H9 (cell line): ENCODE measurements at regions not wholly inside any gene's neighbourhood (a gene's known extent, or its start where the extent isn't known, plus 50 kb on each side); places are given as distances from the start of the nearest gene placed in this dataset.

Source experiments
- DNase-seq: peaks from one replicate; pipeline ENCODE4 v3.0.0-alpha.2; 2017
- H2AFZ ChIP-seq: one replicate; pipeline ENCODE4 v1.6.1; 2013; ENCODE audit warnings: mild to moderate bottlenecking, low read length, control low read depth, moderate library complexity
- H2AK5ac ChIP-seq: 2 replicates; pipeline ENCODE4 v1.6.1; 2013; ENCODE audit warnings: low read length, control low read depth, mixed read lengths; ENCODE audit not compliant: insufficient read length
- H2BK120ac ChIP-seq: one replicate; pipeline ENCODE4 v1.6.1; 2013; ENCODE audit warnings: low read depth, mild to moderate bottlenecking, low read length, control low read depth, inconsistent platforms; ENCODE audit not compliant: poor library complexity, severe bottlenecking
- H2BK12ac ChIP-seq: 2 replicates; pipeline ENCODE4 v1.6.1; 2013; ENCODE audit warnings: low read length, control low read depth, mixed read lengths, low read depth; ENCODE audit not compliant: insufficient read length
- H2BK15ac ChIP-seq: 2 replicates; pipeline ENCODE4 v1.6.1; 2013; ENCODE audit warnings: low read depth, low read length, control low read depth
- H2BK20ac ChIP-seq: one replicate; pipeline ENCODE4 v1.6.1; 2013; ENCODE audit warnings: low read depth, mild to moderate bottlenecking, low read length, control low read depth, inconsistent platforms; ENCODE audit not compliant: poor library complexity, severe bottlenecking
- H2BK5ac ChIP-seq: 2 replicates; pipeline ENCODE4 v1.6.1; 2013; ENCODE audit warnings: low read length, control low read depth, mixed read lengths; ENCODE audit not compliant: insufficient read length
- H3K14ac ChIP-seq: 2 replicates; pipeline ENCODE4 v1.6.1; 2013; ENCODE audit warnings: low read length, control low read depth; ENCODE audit not compliant: insufficient read depth
- H3K18ac ChIP-seq: 2 replicates; pipeline ENCODE4 v1.6.1; 2013; ENCODE audit warnings: low read depth, mild to moderate bottlenecking, mixed read lengths, low read length, control low read depth; ENCODE audit not compliant: insufficient read length
- H3K23ac ChIP-seq: 2 replicates; pipeline ENCODE4 v1.6.1; 2013; ENCODE audit warnings: low read length, control low read depth, mixed read lengths, low read depth; ENCODE audit not compliant: insufficient read length
- H3K23me2 ChIP-seq: 2 replicates; pipeline ENCODE4 v1.6.1; 2013; ENCODE audit warnings: low read depth, mild to moderate bottlenecking, mixed read lengths, low read length, control low read depth; ENCODE audit not compliant: insufficient read length, poor library complexity, severe bottlenecking
- H3K27ac ChIP-seq: 2 replicates; pipeline ENCODE4 v1.5.1; 2013; ENCODE audit warnings: low read length, control low read depth, mixed read lengths, low read depth; ENCODE audit not compliant: insufficient read length
- H3K27me3 ChIP-seq: 2 replicates; pipeline ENCODE4 v1.6.1; 2013; ENCODE audit warnings: low read length, control low read depth, inconsistent platforms; ENCODE audit not compliant: insufficient read depth
- H3K4ac ChIP-seq: 2 replicates; pipeline ENCODE4 v1.6.1; 2013; ENCODE audit warnings: low read depth, mild to moderate bottlenecking, control low read depth, inconsistent platforms, low read length, moderate library complexity
- H3K4me1 ChIP-seq: 2 replicates; pipeline ENCODE4 v1.6.1; 2013; ENCODE audit warnings: low read length, control low read depth, inconsistent platforms; ENCODE audit not compliant: insufficient read depth
- H3K4me2 ChIP-seq: 2 replicates; pipeline ENCODE4 v1.6.1; 2013; ENCODE audit warnings: low read length, control low read depth, mixed read lengths; ENCODE audit not compliant: insufficient read length, insufficient read depth
- H3K56ac ChIP-seq: 2 replicates; pipeline ENCODE4 v1.6.1; 2013; ENCODE audit warnings: low read depth, mild to moderate bottlenecking, mixed read lengths, low read length, control low read depth; ENCODE audit not compliant: insufficient read length
- H3K79me1 ChIP-seq: 2 replicates; pipeline ENCODE4 v1.6.1; 2013; ENCODE audit warnings: low read depth, mild to moderate bottlenecking, moderate library complexity, low read length, control low read depth, inconsistent platforms; ENCODE audit not compliant: insufficient read depth, poor library complexity, severe bottlenecking
- H3K79me2 ChIP-seq: 2 replicates; pipeline ENCODE4 v1.6.1; 2013; ENCODE audit warnings: low read length, control low read depth, inconsistent platforms; ENCODE audit not compliant: insufficient read depth
- H3K9ac ChIP-seq: 2 replicates; pipeline ENCODE4 v1.6.1; 2013; ENCODE audit warnings: low read length, control low read depth, mixed read lengths; ENCODE audit not compliant: insufficient read length; ENCODE audit errors: extremely low read depth
- H3K9me3 ChIP-seq: one replicate; pipeline ENCODE4 v1.6.1; 2013; ENCODE audit warnings: low read depth, low read length, inconsistent platforms; ENCODE audit not compliant: control insufficient read depth
- H3T11ph ChIP-seq: one replicate; pipeline ENCODE4 v1.6.1; 2013; ENCODE audit warnings: mild to moderate bottlenecking, low read length, control low read depth, inconsistent platforms
- H4K20me1 ChIP-seq: one replicate; pipeline ENCODE4 v1.6.1; 2013; ENCODE audit not compliant: control insufficient read depth, insufficient read length, insufficient read depth
- H4K5ac ChIP-seq: 2 replicates; pipeline ENCODE4 v1.6.1; 2013; ENCODE audit warnings: low read depth, mild to moderate bottlenecking, mixed read lengths, low read length, control low read depth; ENCODE audit not compliant: insufficient read length
- H4K8ac ChIP-seq: replicated peaks from 2 replicates; pipeline ENCODE4 v1.6.1; 2013; ENCODE audit warnings: low read length, control low read depth, mixed read lengths, low read depth; ENCODE audit not compliant: insufficient read length
- H4K91ac ChIP-seq: 2 replicates; pipeline ENCODE4 v1.6.1; 2013; ENCODE audit warnings: low read depth, mild to moderate bottlenecking, moderate library complexity, mixed read lengths, low read length, control low read depth; ENCODE audit not compliant: insufficient read length
- H3K27ac Mint-ChIP-seq, 3 experiments: 2 replicates in 2 of 3; 3 replicates in 1 of 3; pipeline ENCODE4 v1.8.0; 2020 to 2021; ENCODE audit warnings: mixed read lengths in 3 of 3, mild to moderate bottlenecking in 1 of 3, moderate library complexity in 1 of 3
- H3K27me3 Mint-ChIP-seq: 2 replicates; pipeline ENCODE4 v1.8.0; 2021; ENCODE audit warnings: low read depth, mild to moderate bottlenecking, moderate library complexity, mixed read lengths
- H3K36me3 Mint-ChIP-seq, 3 experiments: 2 replicates in 2 of 3; 3 replicates in 1 of 3; pipeline ENCODE4 v1.8.0; 2020 to 2021; ENCODE audit warnings: low read depth in 3 of 3, mixed read lengths in 3 of 3; ENCODE audit not compliant: insufficient read depth in 1 of 3
- H3K4me1 Mint-ChIP-seq, 2 experiments: 2 replicates each; pipeline ENCODE4 v1.8.0; 2020; ENCODE audit warnings: mixed read lengths in 2 of 2
- H3K4me3 Mint-ChIP-seq, 2 experiments: 2 replicates in 1 of 2; 3 replicates in 1 of 2; pipeline ENCODE4 v1.8.0; 2020 to 2021; ENCODE audit warnings: mild to moderate bottlenecking in 2 of 2, mixed read lengths in 2 of 2, moderate library complexity in 1 of 2
- H3K9me3 Mint-ChIP-seq, 2 experiments: 2 replicates in 1 of 2; 3 replicates in 1 of 2; pipeline ENCODE4 v1.8.0; 2020; ENCODE audit warnings: mild to moderate bottlenecking in 2 of 2, mixed read lengths in 2 of 2, moderate library complexity in 1 of 2
- CTCF ChIP-seq: fragments of 200-600 bp; sonication (generic); conservative IDR thresholded peaks from 3 replicates; pipeline ENCODE4 v1.8.0; 2021; ENCODE audit warnings: antibody characterized with exemption, mild to moderate bottlenecking
- WGBS: extraction: QIAGEN DNeasy Blood & Tissue Kit; methylation state at CpG from one replicate; pipeline ENCODE4 v1.1.7; 2013; ENCODE audit warnings: missing lambda C conversion rate, low lambda C conversion rate, mixed read lengths; ENCODE audit not compliant: insufficient read length; ENCODE audit errors: extremely low coverage; 5-methylcytosine and 5-hydroxymethylcytosine counted together

- H3K18ac ChIP-seq: no peak overlapping the region
- no peak overlapping the region for H4K5ac ChIP-seq
- H2AFZ ChIP-seq: no peak overlapping the region
- no peaks in the 10 kb centered on the region; the same call in 1 of the 2 replicates for H3K4me1 ChIP-seq
- H3K23me2 ChIP-seq: no peaks in the 10 kb centered on the region
- Mint-ChIP-seq H3K36me3 (peaks cover 13 to 29% (median 21%) of the 10 kb centered on the region in 3 experiments), H3K4me3 (no peak overlapping the region), H3K27ac (no peak overlapping the region), H3K27me3 (peaks cover 5% of the 10 kb centered on the region), H3K9me3 (peaks cover 21 to 22% of the 10 kb centered on the region in 2 experiments), H3K4me1 (peaks cover 8 to 21% of the 10 kb centered on the region in 2 experiments)
- H3K27me3 ChIP-seq: no peaks in the 10 kb centered on the region
- H4K91ac ChIP-seq: no peak overlapping the region
- no peak for TF ChIP-seq CTCF
- no peak overlapping the region for H3K4ac ChIP-seq
- no peak overlapping the region for H4K8ac ChIP-seq
- H3K14ac ChIP-seq: no peak overlapping the region
- no peak overlapping the region for H3K23ac ChIP-seq
- H2BK120ac ChIP-seq: no peak overlapping the region
- no peaks in the 10 kb centered on the region for H3K79me2 ChIP-seq
- no peaks in the 10 kb centered on the region for H4K20me1 ChIP-seq
- no peak overlapping the region for H2AK5ac ChIP-seq
- H3K9ac ChIP-seq: no peak overlapping the region
- whole genome bisulfite sequencing: no CpG with 5 or more reads among the region's 5 CpGs
- H2BK15ac ChIP-seq: no peak overlapping the region
- no peak overlapping the region for H3K4me2 ChIP-seq
- peaks cover 8% of the 10 kb centered on the region for H3K9me3 ChIP-seq
- no peak overlapping the region for H2BK20ac ChIP-seq
- no peak overlapping the region for H2BK5ac ChIP-seq
- no peak overlapping the region for H2BK12ac ChIP-seq
- no peak overlapping the region for H3K27ac ChIP-seq
- H3K56ac ChIP-seq: no peak overlapping the region
- DNase-seq: no peak
- no peaks in the 10 kb centered on the region for H3K79me1 ChIP-seq
- no peak overlapping the region for H3T11ph ChIP-seq
These were observed 213.4 kb upstream of the JADE1 start for GRCh38 chr4:128596115-128596514.
